Vagina (tissue), 2 donors: ENCODE measurements at regions not wholly inside any gene's neighbourhood (a gene's known extent, or its start where the extent isn't known, plus 50 kb on each side); places are given as distances from the start of the nearest gene placed in this dataset.

Source experiments
- DNase-seq, 2 donors: peaks; one replicate each; pipeline ENCODE4 v3.0.0-alpha.2; 2017; ENCODE audit errors: extremely low spot score in 2 of 2
- H3K27ac ChIP-seq: fragments of 200-600 bp; sonication (generic); one replicate; pipeline ENCODE4 v1.5.1; 2019
- H3K27me3 ChIP-seq: fragments of 200-600 bp; sonication (generic); one replicate; pipeline ENCODE4 v1.5.1; 2019
- H3K36me3 ChIP-seq, 2 donors: fragments of 200-600 bp; sonication (generic); one replicate each; pipeline ENCODE4 v1.5.1; 2017 to 2019
- H3K4me1 ChIP-seq: fragments of 200-600 bp; sonication (generic); one replicate; pipeline ENCODE4 v1.5.1; 2019
- H3K4me3 ChIP-seq, 2 donors: fragments of 200-600 bp; sonication (generic); 1 replicate in 1 of 2; 2 replicates in 1 of 2; pipeline ENCODE4 v1.5.1; 2016 to 2019
- H3K9me3 ChIP-seq: fragments of 200-600 bp; sonication (generic); one replicate; pipeline ENCODE4 v1.5.1; 2019
- CTCF ChIP-seq, 3 experiments: fragments of 450-650 bp in 2 of 3; fragments of 200-600 bp in 1 of 3; sonication (generic) in 1 of 3; IDR thresholded peaks; one replicate each; pipeline ENCODE4 v1.5.1; 2017 to 2019; ENCODE audit warnings: antibody characterized with exemption in 3 of 3, mild to moderate bottlenecking in 2 of 3, moderate library complexity in 2 of 3
- POLR2A ChIP-seq, 2 donors: fragments of 450-650 bp; IDR thresholded peaks; one replicate each; pipeline ENCODE4 v1.6.1; 2017; ENCODE audit warnings: antibody characterized with exemption in 2 of 2, mild to moderate bottlenecking in 2 of 2, moderate library complexity in 2 of 2
- POLR2AphosphoS5 ChIP-seq, 2 donors: sonication (generic); formaldehyde crosslinking; IDR thresholded peaks; one replicate each; pipeline ENCODE4 v1.9.0; 2017; ENCODE audit warnings: antibody characterized with exemption in 2 of 2, mild to moderate bottlenecking in 2 of 2, low read depth in 1 of 2; ENCODE audit not compliant: insufficient read depth in 1 of 2
- intact Hi-C: fragments of 100-400 bp; cut with DNase I; formaldehyde crosslinking; loops from one replicate; pipeline ENCODE4 v1.15.1; 2023

- no peak for TF ChIP-seq POLR2AphosphoS5 (IDR thresholded peaks at IDR 0.05; ENCODE audit: insufficient read depth in 1 of 2, low read depth in 1 of 2)
- no peak for TF ChIP-seq POLR2A (IDR thresholded peaks at IDR 0.05)
- TF ChIP-seq CTCF (IDR thresholded peaks at IDR 0.05) = no peak
- Histone ChIP-seq H3K4me1 (no peaks in the 10 kb centered on the region), H3K9me3 (no peaks in the 10 kb centered on the region), H3K4me3 (no peak overlapping the region), H3K27ac (no peak overlapping the region), H3K36me3 (no peaks in the 10 kb centered on the region), H3K27me3 (no peaks in the 10 kb centered on the region)
- no peak for DNase-seq
- intact Hi-C loops = no loop called here
Observed at GRCh38 chr18:30652387-30652786, 390.2 kb downstream of the DSC3 start.

GRCh38 chr18:30650499-30650898 lies 392.0 kb downstream of the DSC3 start:
- intact Hi-C loops = no loop called here
- H3K36me3 ChIP-seq = no peaks in the 10 kb centered on the region

DNA sequence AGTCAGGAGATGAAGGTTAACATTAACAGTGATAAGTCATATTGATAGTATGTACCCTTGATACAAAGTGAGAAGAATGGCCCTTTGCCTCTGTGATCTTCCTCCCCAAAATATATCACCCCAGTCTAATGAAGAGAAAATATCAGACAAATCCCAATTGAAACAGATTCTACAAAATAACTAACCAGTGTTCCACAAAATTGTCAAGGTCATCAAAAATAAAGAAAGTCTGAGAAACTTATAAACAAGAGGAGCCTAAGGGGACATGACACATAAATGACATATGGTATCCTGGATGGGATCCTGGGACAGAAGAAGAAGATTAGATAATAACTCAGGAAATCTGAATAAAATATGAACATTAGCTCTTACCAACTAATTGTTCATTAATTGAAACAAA lies 398.4 kb downstream of the DSC3 start:
- H3K27ac ChIP-seq = no peak overlapping the region
- no peaks in the 10 kb centered on the region for H3K36me3 ChIP-seq
- H3K27me3 ChIP-seq = no peaks in the 10 kb centered on the region
- H3K9me3 ChIP-seq = no peaks in the 10 kb centered on the region
- no peaks in the 10 kb centered on the region for H3K4me1 ChIP-seq
- H3K4me3 ChIP-seq = no peak overlapping the region
- TF ChIP-seq CTCF (IDR thresholded peaks at IDR 0.05) (no peak), POLR2A (IDR thresholded peaks at IDR 0.05) (no peak), POLR2AphosphoS5 (IDR thresholded peaks at IDR 0.05; ENCODE audit: insufficient read depth in 1 of 2, low read depth in 1 of 2) (no peak)
- intact Hi-C loops = no loop called here
- DNase-seq = no peak

More at GRCh38 chr18:30650499-30650898, 392.0 kb downstream of the DSC3 start:
- H3K27me3 ChIP-seq = no peaks in the 10 kb centered on the region
- H3K27ac ChIP-seq = no peak overlapping the region
- H3K4me3 ChIP-seq = no peak overlapping the region
- no peaks in the 10 kb centered on the region for H3K4me1 ChIP-seq
- no peak for TF ChIP-seq POLR2AphosphoS5 (IDR thresholded peaks at IDR 0.05; ENCODE audit: insufficient read depth in 1 of 2, low read depth in 1 of 2)
- no peak for TF ChIP-seq CTCF (IDR thresholded peaks at IDR 0.05)
- no peak for TF ChIP-seq POLR2A (IDR thresholded peaks at IDR 0.05)
- no peaks in the 10 kb centered on the region for H3K9me3 ChIP-seq
- DNase-seq = no peak

DNA sequence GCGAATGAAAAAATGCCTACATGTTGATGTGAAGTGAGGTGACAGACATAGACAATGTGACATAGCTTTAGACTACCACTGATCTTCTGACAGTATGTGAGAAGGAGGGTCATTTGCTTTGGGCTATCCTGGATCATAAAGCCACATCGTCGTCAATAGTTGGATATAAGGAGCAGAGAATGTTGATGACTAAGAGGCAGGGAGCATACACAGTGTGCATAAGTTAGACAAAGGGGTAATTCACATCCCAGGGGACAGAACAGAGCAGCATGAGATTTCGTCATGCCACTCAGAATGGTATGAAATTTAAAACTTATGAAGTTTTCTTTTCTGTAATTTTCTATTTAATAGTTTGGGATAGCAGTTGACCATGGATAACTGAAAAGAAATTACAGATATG lies 403.2 kb downstream of the DSC3 start:
- no peaks in the 10 kb centered on the region for H3K9me3 ChIP-seq
- intact Hi-C loops = no loop called here
- H3K36me3 ChIP-seq = no peaks in the 10 kb centered on the region
- TF ChIP-seq CTCF (IDR thresholded peaks at IDR 0.05) (no peak), POLR2A (IDR thresholded peaks at IDR 0.05) (no peak), POLR2AphosphoS5 (IDR thresholded peaks at IDR 0.05; ENCODE audit: insufficient read depth in 1 of 2, low read depth in 1 of 2) (no peak)
- DNase-seq = no peak
- H3K4me3 ChIP-seq = no peak overlapping the region
- H3K27me3 ChIP-seq = no peaks in the 10 kb centered on the region
- no peaks in the 10 kb centered on the region for H3K4me1 ChIP-seq
- no peak overlapping the region for H3K27ac ChIP-seq

- Histone ChIP-seq H3K4me3 (no peak overlapping the region), H3K27me3 (no peaks in the 10 kb centered on the region)
- no peak for TF ChIP-seq POLR2A (IDR thresholded peaks at IDR 0.05)
- no peak for TF ChIP-seq POLR2AphosphoS5 (IDR thresholded peaks at IDR 0.05; ENCODE audit: insufficient read depth in 1 of 2, low read depth in 1 of 2)
- TF ChIP-seq CTCF (IDR thresholded peaks at IDR 0.05) = no peak
Observed at GRCh38 chr18:30634249-30634648, 408.3 kb downstream of the DSC3 start.

More at GRCh38 chr18:30634249-30634648, 408.3 kb downstream of the DSC3 start:
- intact Hi-C loops = no loop called here
- Histone ChIP-seq H3K4me1 (no peaks in the 10 kb centered on the region), H3K27ac (no peak overlapping the region), H3K9me3 (no peaks in the 10 kb centered on the region), H3K36me3 (no peaks in the 10 kb centered on the region)
- DNase-seq = no peak
